ENCODE measurements at regions not wholly inside any gene's neighbourhood (a gene's known extent, or its start where the extent isn't known, plus 50 kb on each side); places are given as distances from the start of the nearest gene placed in this dataset.

DNA sequence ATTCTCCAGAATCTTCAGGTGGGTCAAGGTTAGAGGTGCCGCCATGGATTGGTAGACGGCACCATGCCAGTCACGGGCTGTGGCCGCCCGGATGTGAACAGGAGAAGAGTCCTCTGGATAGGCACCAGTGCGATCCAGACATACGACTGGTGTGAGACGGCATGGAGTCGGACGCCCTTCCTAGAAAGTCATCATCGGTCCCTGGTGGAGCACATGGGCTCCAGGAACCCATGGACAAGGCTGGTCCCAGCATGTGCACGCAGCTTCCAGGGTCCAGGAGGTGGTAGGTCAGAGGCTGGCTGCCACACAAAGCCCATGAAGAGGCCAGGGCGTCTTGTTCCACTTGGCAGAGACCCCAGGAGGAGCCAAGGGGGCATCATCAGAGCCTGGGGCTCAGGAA, 276.1 kb upstream of the LRRC3B start:
- H3K36me3 ChIP-seq (ENCODE audit: insufficient read depth, low read length): no peaks in the 10 kb centered on the region
- H4K20me1 ChIP-seq (ENCODE audit: insufficient read depth, low read depth, low read length): no peaks in the 10 kb centered on the region
- no peak overlapping the region for H3K9ac ChIP-seq (ENCODE audit: low read length)
- no peaks in the 10 kb centered on the region for H3K4me1 ChIP-seq (ENCODE audit: low read length)
- H3K27ac ChIP-seq (ENCODE audit: low read length): no peak overlapping the region
- no peaks in the 10 kb centered on the region for H3K9me2 ChIP-seq (replicated peaks; ENCODE audit: insufficient read depth, low read length)
- no peak for DNase-seq
- no peak overlapping the region for H3K4me3 ChIP-seq (ENCODE audit: low read length)
- H2AFZ ChIP-seq (ENCODE audit: low read length): no peak overlapping the region
- no peaks in the 10 kb centered on the region for H3K79me2 ChIP-seq (ENCODE audit: low read length)
- H3K9me3 ChIP-seq (ENCODE audit: low read length): peaks cover 6% of the 10 kb centered on the region; the same call in 1 of the 2 replicates
- no peaks in the 10 kb centered on the region for H3K27me3 ChIP-seq (ENCODE audit: low read length)
- no peak overlapping the region for H3K4me2 ChIP-seq (ENCODE audit: low read depth, low read length, poor library complexity, severe bottlenecking)

DNA sequence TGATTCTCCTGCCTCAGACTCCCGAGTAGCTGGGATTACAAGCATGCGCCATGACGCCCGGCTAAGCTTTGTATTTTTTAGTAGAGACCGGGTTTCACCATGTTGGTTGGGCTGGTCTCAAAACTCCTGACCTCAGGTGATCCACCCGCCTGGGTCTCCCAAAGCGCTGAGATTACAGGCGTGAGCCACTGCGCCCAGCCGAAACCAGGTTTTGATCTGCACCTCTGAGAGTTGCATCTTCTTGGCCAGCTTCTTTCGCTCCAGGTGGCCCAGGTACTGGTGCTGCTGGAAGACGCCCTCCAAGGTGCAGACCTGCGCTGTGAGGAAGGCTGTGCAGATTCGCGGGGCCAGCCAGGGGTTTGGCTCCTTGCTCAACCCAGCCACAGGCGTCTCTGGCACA, 275.4 kb upstream of the LRRC3B start:
- no peak overlapping the region for H2AFZ ChIP-seq (ENCODE audit: low read length)
- no peak for DNase-seq
- H3K4me3 ChIP-seq (ENCODE audit: low read length): no peak overlapping the region
- H3K9ac ChIP-seq (ENCODE audit: low read length): no peak overlapping the region
- no peaks in the 10 kb centered on the region for H3K4me1 ChIP-seq (ENCODE audit: low read length)
- no peaks in the 10 kb centered on the region for H3K36me3 ChIP-seq (ENCODE audit: insufficient read depth, low read length)
- no peaks in the 10 kb centered on the region for H3K27me3 ChIP-seq (ENCODE audit: low read length)
- no peaks in the 10 kb centered on the region for H3K9me2 ChIP-seq (replicated peaks; ENCODE audit: insufficient read depth, low read length)
- H3K9me3 ChIP-seq (ENCODE audit: low read length): peaks cover 6% of the 10 kb centered on the region; the same call in 1 of the 2 replicates
- no peaks in the 10 kb centered on the region for H4K20me1 ChIP-seq (ENCODE audit: insufficient read depth, low read depth, low read length)
- H3K4me2 ChIP-seq (ENCODE audit: low read depth, low read length, poor library complexity, severe bottlenecking): no peak overlapping the region
- no peak overlapping the region for H3K27ac ChIP-seq (ENCODE audit: low read length)
- no peaks in the 10 kb centered on the region for H3K79me2 ChIP-seq (ENCODE audit: low read length)

DNA sequence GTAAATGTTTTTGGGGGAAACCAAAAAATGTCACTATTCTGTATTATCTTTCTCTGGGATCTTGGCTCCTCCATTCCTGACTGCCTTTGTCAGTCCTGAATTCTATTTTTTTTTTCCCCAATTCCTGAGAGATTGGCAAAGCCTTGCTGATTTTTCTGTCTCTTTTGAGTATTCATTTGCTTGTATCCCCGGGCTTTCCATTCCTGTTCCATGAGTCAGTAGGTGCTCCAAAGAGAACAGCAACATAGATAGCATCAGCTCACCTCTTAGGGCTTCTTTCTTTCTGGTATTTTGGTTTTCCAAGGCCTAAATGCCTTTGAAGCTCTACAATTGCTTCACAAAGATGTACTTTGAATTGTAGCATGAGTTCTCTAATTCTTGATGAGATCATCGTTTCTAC, 271.7 kb upstream of the LRRC3B start:
- no peak for DNase-seq
- H3K79me2 ChIP-seq (ENCODE audit: low read length): no peaks in the 10 kb centered on the region
- no peak overlapping the region for H3K27ac ChIP-seq (ENCODE audit: low read length)
- no peak overlapping the region for H3K4me2 ChIP-seq (ENCODE audit: low read depth, low read length, poor library complexity, severe bottlenecking)
- no peak overlapping the region for H2AFZ ChIP-seq (ENCODE audit: low read length)
- peaks cover 6% of the 10 kb centered on the region; the same call in 1 of the 2 replicates for H3K9me3 ChIP-seq (ENCODE audit: low read length)
- no peak overlapping the region for H3K4me3 ChIP-seq (ENCODE audit: low read length)
- H3K9ac ChIP-seq (ENCODE audit: low read length): no peak overlapping the region
- H3K4me1 ChIP-seq (ENCODE audit: low read length): no peaks in the 10 kb centered on the region
- no peaks in the 10 kb centered on the region for H3K27me3 ChIP-seq (ENCODE audit: low read length)
- H3K9me2 ChIP-seq (replicated peaks; ENCODE audit: insufficient read depth, low read length): no peaks in the 10 kb centered on the region
- no peaks in the 10 kb centered on the region for H4K20me1 ChIP-seq (ENCODE audit: insufficient read depth, low read depth, low read length)
- no peaks in the 10 kb centered on the region for H3K36me3 ChIP-seq (ENCODE audit: insufficient read depth, low read length)

DNA sequence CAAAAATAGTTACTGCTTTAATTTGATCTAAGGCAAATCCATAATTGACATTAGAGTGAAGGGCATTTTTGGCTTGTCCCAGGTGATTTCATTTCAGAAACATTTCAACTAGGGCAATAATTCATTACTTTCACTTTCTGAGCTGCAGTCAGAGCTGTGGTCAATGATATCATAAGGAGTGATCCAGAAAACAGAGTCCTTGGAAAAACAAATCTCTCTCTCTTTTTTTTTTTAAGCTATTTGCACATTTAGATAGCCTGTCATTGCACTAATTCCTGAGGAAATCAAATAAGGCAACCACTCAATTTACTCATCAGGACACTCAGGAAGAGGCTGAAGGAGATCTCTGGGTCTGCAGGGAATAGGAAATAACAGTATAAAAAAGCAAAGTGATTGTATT, 269.5 kb upstream of the LRRC3B start:
- Histone ChIP-seq H3K27ac (ENCODE audit: low read length) (no peak overlapping the region), H3K4me3 (ENCODE audit: low read length) (no peak overlapping the region), H3K9me2 (replicated peaks; ENCODE audit: insufficient read depth, low read length) (no peaks in the 10 kb centered on the region; the same call in 1 of the 2 replicates), H3K27me3 (ENCODE audit: low read length) (no peaks in the 10 kb centered on the region), H3K36me3 (ENCODE audit: insufficient read depth, low read length) (no peaks in the 10 kb centered on the region), H2AFZ (ENCODE audit: low read length) (no peak overlapping the region), H3K9me3 (ENCODE audit: low read length) (peaks cover 6% of the 10 kb centered on the region; the same call in 1 of the 2 replicates), H3K4me2 (ENCODE audit: low read depth, low read length, poor library complexity, severe bottlenecking) (no peak overlapping the region), H3K9ac (ENCODE audit: low read length) (no peak overlapping the region), H4K20me1 (ENCODE audit: insufficient read depth, low read depth, low read length) (no peaks in the 10 kb centered on the region), H3K79me2 (ENCODE audit: low read length) (no peaks in the 10 kb centered on the region), H3K4me1 (ENCODE audit: low read length) (no peaks in the 10 kb centered on the region)
- DNase-seq: no peak

DNA sequence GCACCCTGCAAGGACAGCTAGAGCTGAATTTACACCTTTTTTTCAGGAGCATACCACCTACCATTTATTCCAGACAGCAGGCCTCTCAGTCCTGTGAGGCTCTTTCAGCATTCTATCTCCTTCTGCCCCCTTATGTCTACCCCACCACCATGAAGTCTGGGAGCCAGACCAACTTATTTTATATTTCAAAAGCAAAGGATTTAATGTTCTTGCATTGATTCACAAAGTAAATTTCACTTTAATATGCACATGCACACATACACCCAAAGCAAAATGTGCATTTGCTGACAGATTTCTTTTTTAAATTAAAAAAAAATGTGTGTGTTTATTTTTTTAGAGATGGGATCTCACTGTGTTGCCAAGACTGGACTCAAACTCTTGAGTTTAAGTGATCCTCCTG, 264.2 kb upstream of the LRRC3B start:
- no peaks in the 10 kb centered on the region for H3K79me2 ChIP-seq (ENCODE audit: low read length)
- H2AFZ ChIP-seq (ENCODE audit: low read length): no peak overlapping the region
- H3K4me1 ChIP-seq (ENCODE audit: low read length): no peaks in the 10 kb centered on the region
- no peak overlapping the region for H3K9ac ChIP-seq (ENCODE audit: low read length)
- no peaks in the 10 kb centered on the region for H3K36me3 ChIP-seq (ENCODE audit: insufficient read depth, low read length)
- H3K9me2 ChIP-seq (replicated peaks; ENCODE audit: insufficient read depth, low read length): no peaks in the 10 kb centered on the region; the same call in 1 of the 2 replicates
- no peaks in the 10 kb centered on the region for H4K20me1 ChIP-seq (ENCODE audit: insufficient read depth, low read depth, low read length)
- H3K27ac ChIP-seq (ENCODE audit: low read length): no peak overlapping the region
- no peak overlapping the region for H3K4me3 ChIP-seq (ENCODE audit: low read length)
- no peak for DNase-seq
- no peak overlapping the region for H3K4me2 ChIP-seq (ENCODE audit: low read depth, low read length, poor library complexity, severe bottlenecking)
- no peaks in the 10 kb centered on the region for H3K9me3 ChIP-seq (ENCODE audit: low read length)
- no peaks in the 10 kb centered on the region for H3K27me3 ChIP-seq (ENCODE audit: low read length)

DNA sequence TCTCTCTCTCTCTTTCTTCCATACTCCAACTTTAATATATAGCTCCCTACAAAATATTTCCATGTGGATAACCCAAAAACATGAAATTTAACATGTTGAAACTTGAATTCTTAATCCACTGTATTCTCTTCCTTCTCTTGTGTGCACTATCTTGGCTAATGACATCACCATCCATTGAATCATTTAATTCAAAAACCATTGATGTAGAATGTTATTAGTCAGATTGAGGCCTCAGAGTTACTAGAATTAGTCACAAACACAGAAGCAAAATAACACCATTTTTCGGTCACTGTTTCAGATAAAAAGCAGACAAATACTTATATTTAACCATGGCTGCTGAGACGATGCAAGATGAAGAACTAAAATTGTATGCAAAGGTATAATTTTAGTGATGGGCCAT, 256.9 kb upstream of the LRRC3B start:
- Histone ChIP-seq H3K4me2 (ENCODE audit: low read depth, low read length, poor library complexity, severe bottlenecking) (no peak overlapping the region), H2AFZ (ENCODE audit: low read length) (no peak overlapping the region), H3K9me3 (ENCODE audit: low read length) (no peaks in the 10 kb centered on the region), H4K20me1 (ENCODE audit: insufficient read depth, low read depth, low read length) (no peaks in the 10 kb centered on the region), H3K9me2 (replicated peaks; ENCODE audit: insufficient read depth, low read length) (no peaks in the 10 kb centered on the region), H3K4me1 (ENCODE audit: low read length) (no peaks in the 10 kb centered on the region), H3K27ac (ENCODE audit: low read length) (no peak overlapping the region), H3K27me3 (ENCODE audit: low read length) (no peaks in the 10 kb centered on the region), H3K79me2 (ENCODE audit: low read length) (no peaks in the 10 kb centered on the region), H3K9ac (ENCODE audit: low read length) (no peak overlapping the region), H3K36me3 (ENCODE audit: insufficient read depth, low read length) (no peaks in the 10 kb centered on the region), H3K4me3 (ENCODE audit: low read length) (no peak overlapping the region)
- DNase-seq: no peak

DNA sequence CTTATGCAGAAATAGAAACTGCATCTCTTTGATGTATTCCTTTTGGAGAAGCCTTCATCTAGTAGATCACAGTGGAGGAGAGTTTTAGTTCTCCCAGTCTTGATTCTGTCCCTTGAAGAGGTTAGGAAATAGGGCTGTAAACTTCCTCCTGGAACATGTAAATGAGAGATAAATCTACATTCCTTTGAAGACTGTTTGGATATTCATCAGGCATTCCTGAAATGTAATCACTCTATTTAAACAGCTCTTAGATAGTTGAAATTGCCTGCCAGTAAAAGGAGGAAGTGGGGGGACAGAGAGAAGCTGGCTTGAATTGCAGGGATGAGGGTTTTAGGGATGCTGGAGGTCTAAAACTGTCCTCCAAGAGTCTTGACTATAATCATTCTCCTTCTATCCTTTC, 254.3 kb upstream of the LRRC3B start:
- no peak overlapping the region for H3K4me2 ChIP-seq (ENCODE audit: low read depth, low read length, poor library complexity, severe bottlenecking)
- no peak overlapping the region for H3K27ac ChIP-seq (ENCODE audit: low read length)

DNA sequence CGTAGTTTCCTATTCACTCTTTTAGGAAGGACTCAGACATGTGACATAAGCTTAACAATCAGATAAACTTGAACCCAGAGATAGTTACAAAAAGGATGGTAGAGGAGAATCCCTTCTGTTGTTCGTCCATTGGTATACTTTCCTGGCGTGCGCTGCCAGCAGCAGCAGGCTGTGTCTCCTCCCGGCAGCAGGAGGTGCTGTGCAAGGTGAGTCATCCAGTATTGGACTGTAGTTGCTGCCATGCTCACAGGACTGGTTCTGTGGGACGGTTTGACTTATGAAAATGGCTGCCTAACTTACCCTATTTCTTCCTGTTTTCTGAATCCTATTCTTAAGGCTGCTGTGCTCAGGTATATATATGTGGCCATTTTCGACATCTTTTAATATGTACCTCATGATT, 253.4 kb upstream of the LRRC3B start:
- Histone ChIP-seq H3K4me3 (ENCODE audit: low read length) (no peak overlapping the region), H3K36me3 (ENCODE audit: insufficient read depth, low read length) (no peaks in the 10 kb centered on the region), H3K27me3 (ENCODE audit: low read length) (no peaks in the 10 kb centered on the region)

More for the DNA sequence above, 254.3 kb upstream of the LRRC3B start:
- DNase-seq: no peak
- Histone ChIP-seq H2AFZ (ENCODE audit: low read length) (no peak overlapping the region), H3K27me3 (ENCODE audit: low read length) (no peaks in the 10 kb centered on the region), H3K9me2 (replicated peaks; ENCODE audit: insufficient read depth, low read length) (no peaks in the 10 kb centered on the region), H3K36me3 (ENCODE audit: insufficient read depth, low read length) (no peaks in the 10 kb centered on the region), H3K4me1 (ENCODE audit: low read length) (no peaks in the 10 kb centered on the region), H3K79me2 (ENCODE audit: low read length) (no peaks in the 10 kb centered on the region), H3K9ac (ENCODE audit: low read length) (no peak overlapping the region), H3K9me3 (ENCODE audit: low read length) (no peaks in the 10 kb centered on the region), H3K4me3 (ENCODE audit: low read length) (no peak overlapping the region), H4K20me1 (ENCODE audit: insufficient read depth, low read depth, low read length) (no peaks in the 10 kb centered on the region)

More for the DNA sequence above, 253.4 kb upstream of the LRRC3B start:
- H3K27ac ChIP-seq (ENCODE audit: low read length): no peak overlapping the region
- H3K79me2 ChIP-seq (ENCODE audit: low read length): no peaks in the 10 kb centered on the region
- H3K9ac ChIP-seq (ENCODE audit: low read length): no peak overlapping the region
- H2AFZ ChIP-seq (ENCODE audit: low read length): no peak overlapping the region
- H4K20me1 ChIP-seq (ENCODE audit: insufficient read depth, low read depth, low read length): no peaks in the 10 kb centered on the region
- no peak overlapping the region for H3K4me2 ChIP-seq (ENCODE audit: low read depth, low read length, poor library complexity, severe bottlenecking)
- no peaks in the 10 kb centered on the region for H3K9me2 ChIP-seq (replicated peaks; ENCODE audit: insufficient read depth, low read length)
- no peaks in the 10 kb centered on the region for H3K4me1 ChIP-seq (ENCODE audit: low read length)
- no peak for DNase-seq
- H3K9me3 ChIP-seq (ENCODE audit: low read length): no peaks in the 10 kb centered on the region

Measured in Karpas-422 (cell line).